Osteoblast (primary cell): ENCODE measurements at regions not wholly inside any gene's neighbourhood (a gene's known extent, or its start where the extent isn't known, plus 50 kb on each side); places are given as distances from the start of the nearest gene placed in this dataset.

Source experiments
- DNase-seq: peaks from one replicate; pipeline ENCODE4 v3.0.0; 2011; ENCODE audit warnings: low spot score, mixed read lengths; ENCODE audit not compliant: insufficient read length; ENCODE audit errors: missing footprints
- H2AFZ ChIP-seq: 2 replicates; pipeline ENCODE4 v1.6.0; 2011; ENCODE audit warnings: mild to moderate bottlenecking, low read length
- H3K27ac ChIP-seq: 2 replicates; pipeline ENCODE4 v1.5.1; 2011; ENCODE audit warnings: mild to moderate bottlenecking, low read depth, low read length, moderate library complexity
- H3K27me3 ChIP-seq: 2 replicates; pipeline ENCODE4 v1.6.0; 2012; ENCODE audit warnings: mild to moderate bottlenecking, control low read depth, inconsistent platforms, low read length, moderate library complexity; ENCODE audit not compliant: insufficient read depth
- H3K36me3 ChIP-seq: 2 replicates; pipeline ENCODE4 v1.5.1; 2011; ENCODE audit warnings: mild to moderate bottlenecking, low read length, control low read depth, moderate library complexity; ENCODE audit not compliant: insufficient read depth
- H3K4me1 ChIP-seq: 2 replicates; pipeline ENCODE4 v1.5.1; 2011; ENCODE audit warnings: mild to moderate bottlenecking, low read length, control low read depth, moderate library complexity; ENCODE audit not compliant: insufficient read depth
- H3K4me2 ChIP-seq: 2 replicates; pipeline ENCODE4 v1.6.0; 2011; ENCODE audit warnings: mild to moderate bottlenecking, low read length; ENCODE audit not compliant: insufficient read depth
- H3K4me3 ChIP-seq: fragments of 200-600 bp; sonication (generic); 3 replicates; pipeline ENCODE4 v1.5.1; 2012; ENCODE audit warnings: mild to moderate bottlenecking, low read length, inconsistent platforms; ENCODE audit not compliant: insufficient read depth
- H3K79me2 ChIP-seq: 2 replicates; pipeline ENCODE4 v1.6.0; 2012; ENCODE audit warnings: mild to moderate bottlenecking, low read length, control low read depth, inconsistent platforms; ENCODE audit not compliant: insufficient read depth
- H3K9me3 ChIP-seq: 2 replicates; pipeline ENCODE4 v1.5.1; 2011; ENCODE audit warnings: low read depth, low read length, control low read depth
- H4K20me1 ChIP-seq: 2 replicates; pipeline ENCODE4 v1.6.0; 2012; ENCODE audit warnings: mild to moderate bottlenecking, low read length, control low read depth; ENCODE audit not compliant: insufficient read depth
- CTCF ChIP-seq: IDR thresholded peaks from 2 replicates; pipeline ENCODE4 v1.5.1; 2011; ENCODE audit warnings: mild to moderate bottlenecking, low read depth, low read length, moderate library complexity; ENCODE audit errors: extremely low read depth

GRCh38 chr2:7452110-7452876 lies 535.1 kb downstream of the RNF144A start:
- DNase-seq = no peak
- TF ChIP-seq CTCF = no peak
- no peak overlapping the region for H3K4me2 ChIP-seq
- H3K36me3 ChIP-seq = no peaks in the 10 kb centered on the region
- H3K9me3 ChIP-seq = no peaks in the 10 kb centered on the region
- no peaks in the 10 kb centered on the region for H4K20me1 ChIP-seq
- H2AFZ ChIP-seq = no peak overlapping the region
- H3K27me3 ChIP-seq = no peaks in the 10 kb centered on the region
- H3K4me1 ChIP-seq = no peaks in the 10 kb centered on the region
- H3K79me2 ChIP-seq = no peaks in the 10 kb centered on the region
- no peak overlapping the region for H3K4me3 ChIP-seq
- no peak overlapping the region for H3K27ac ChIP-seq

- no peak for TF ChIP-seq CTCF
- Histone ChIP-seq H3K9me3 (no peaks in the 10 kb centered on the region), H3K36me3 (no peaks in the 10 kb centered on the region), H4K20me1 (no peaks in the 10 kb centered on the region), H3K79me2 (no peaks in the 10 kb centered on the region), H3K27me3 (no peaks in the 10 kb centered on the region), H3K4me2 (no peak overlapping the region), H3K4me3 (no peak overlapping the region), H3K4me1 (no peaks in the 10 kb centered on the region), H3K27ac (no peak overlapping the region), H2AFZ (no peak overlapping the region)
- no peak for DNase-seq
Measured at GRCh38 chr2:7454592-7454991, 537.4 kb downstream of the RNF144A start.

DNA sequence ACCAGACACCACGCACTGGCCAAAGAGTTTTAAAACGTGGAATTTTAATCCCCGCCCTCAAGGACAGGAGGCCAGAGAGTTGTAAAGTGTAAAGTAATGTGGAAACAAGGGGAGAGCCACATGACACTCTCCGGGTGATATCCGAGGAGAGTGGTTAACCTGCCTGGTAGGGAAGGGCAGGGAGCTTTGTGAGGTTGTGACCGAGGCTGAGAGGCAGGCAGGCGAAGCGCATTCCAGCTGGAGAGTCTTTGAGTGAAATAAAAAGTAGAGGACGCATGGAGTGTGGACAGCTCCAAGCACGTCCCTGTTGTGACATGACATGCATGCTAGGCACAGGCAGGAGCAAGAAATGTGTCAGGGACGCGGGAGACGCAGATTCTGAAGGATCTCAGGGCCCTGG lies 539.5 kb downstream of the RNF144A start:
- H3K4me2 ChIP-seq = no peak overlapping the region
- no peaks in the 10 kb centered on the region for H3K79me2 ChIP-seq
- H4K20me1 ChIP-seq = no peaks in the 10 kb centered on the region
- H3K9me3 ChIP-seq = no peaks in the 10 kb centered on the region
- no peaks in the 10 kb centered on the region for H3K4me1 ChIP-seq
- H3K36me3 ChIP-seq = no peaks in the 10 kb centered on the region
- no peak for TF ChIP-seq CTCF
- no peak overlapping the region for H3K27ac ChIP-seq
- H3K27me3 ChIP-seq = no peaks in the 10 kb centered on the region
- H2AFZ ChIP-seq = no peak overlapping the region
- H3K4me3 ChIP-seq = no peak overlapping the region
- no peak for DNase-seq

DNA sequence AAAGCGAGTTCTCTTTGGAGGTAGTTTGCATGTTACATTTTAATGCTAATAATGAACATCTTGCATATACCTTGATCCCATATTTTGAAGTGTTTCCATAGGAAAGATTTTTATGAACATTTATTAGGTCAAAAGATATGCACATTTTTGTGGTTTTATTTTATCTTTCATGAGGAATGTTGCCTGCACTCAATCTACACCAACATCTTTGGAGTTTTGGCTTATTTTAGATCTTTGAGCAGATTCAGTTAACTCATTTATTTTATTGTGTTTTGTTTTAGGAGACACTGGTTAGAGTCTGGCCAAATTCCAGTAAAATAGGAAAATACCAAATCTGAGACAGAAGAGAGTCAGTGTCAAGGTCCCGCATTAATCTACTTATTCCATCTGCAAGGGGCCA lies 540.9 kb downstream of the RNF144A start:
- TF ChIP-seq CTCF = no peak
- H3K27me3 ChIP-seq = no peaks in the 10 kb centered on the region
- H3K9me3 ChIP-seq = no peaks in the 10 kb centered on the region
- H3K4me3 ChIP-seq = no peak overlapping the region
- no peaks in the 10 kb centered on the region for H4K20me1 ChIP-seq
- no peaks in the 10 kb centered on the region for H3K4me1 ChIP-seq
- H2AFZ ChIP-seq = no peak overlapping the region
- H3K79me2 ChIP-seq = no peaks in the 10 kb centered on the region
- H3K27ac ChIP-seq = no peak overlapping the region
- H3K36me3 ChIP-seq = no peaks in the 10 kb centered on the region
- H3K4me2 ChIP-seq = no peak overlapping the region
- no peak for DNase-seq
